H1 (cell line): ENCODE measurements at regions not wholly inside any gene's neighbourhood (a gene's known extent, or its start where the extent isn't known, plus 50 kb on each side); places are given as distances from the start of the nearest gene placed in this dataset.
"Not testable (repeated sequence)": the region's sequence is repeated elsewhere in the genome, so short reads cannot be mapped to it uniquely, and the experiment has no call there.

Source experiments
- EP300 ChIP-seq, 2 experiments: IDR thresholded peaks; 1 replicate in 1 of 2; 2 replicates in 1 of 2; pipeline ENCODE4 v1.6.1; 2011 to 2012; ENCODE audit warnings: low read depth in 2 of 2, low read length in 2 of 2, mild to moderate bottlenecking in 2 of 2, borderline replicate concordance in 1 of 2, inconsistent platforms in 1 of 2, moderate library complexity in 1 of 2
- EZH2 ChIP-seq: fragments of 200-600 bp; sonication (generic); IDR thresholded peaks from 2 replicates; pipeline ENCODE4 v1.7.1; 2012; ENCODE audit warnings: low read depth, mild to moderate bottlenecking, moderate library complexity, low read length, inconsistent platforms; ENCODE audit not compliant: severe bottlenecking
- GTF2F1 ChIP-seq: IDR thresholded peaks from 2 replicates; pipeline ENCODE4 v1.6.1; 2012; ENCODE audit warnings: low read depth, low read length, improper control_type of control experiment, borderline replicate concordance
- POLR2A ChIP-seq, 2 experiments: IDR thresholded peaks; 1 replicate in 1 of 2; 2 replicates in 1 of 2; pipeline ENCODE4 v1.6.1; 2011; ENCODE audit warnings: low read depth in 2 of 2, low read length in 2 of 2, mild to moderate bottlenecking in 2 of 2; ENCODE audit errors: control extremely low read depth in 1 of 2
- POLR2AphosphoS5 ChIP-seq: IDR thresholded peaks from 2 replicates; pipeline ENCODE4 v1.6.1; 2011; ENCODE audit warnings: low read depth, low read length
- RXRA ChIP-seq: IDR thresholded peaks from 2 replicates; pipeline ENCODE4 v1.6.1; 2011; ENCODE audit warnings: low read depth, mild to moderate bottlenecking, low read length, moderate library complexity; ENCODE audit not compliant: insufficient read depth
- SIN3A ChIP-seq, 2 experiments: IDR thresholded peaks in 1 of 2; conservative IDR thresholded peaks in 1 of 2; 2 replicates each; pipeline ENCODE4 v1.6.1; 2011 to 2012; ENCODE audit warnings: low read length in 2 of 2, improper control_type of control experiment in 1 of 2, low read depth in 1 of 2, mild to moderate bottlenecking in 1 of 2
- SP4 ChIP-seq: IDR thresholded peaks from 2 replicates; pipeline ENCODE4 v1.6.1; 2012; ENCODE audit warnings: low read length, inconsistent platforms
- ZNF274 ChIP-seq: IDR thresholded peaks from 2 replicates; pipeline ENCODE4 v1.7.0; 2012; ENCODE audit warnings: low read length, borderline replicate concordance; ENCODE audit errors: extremely low read depth

DNA sequence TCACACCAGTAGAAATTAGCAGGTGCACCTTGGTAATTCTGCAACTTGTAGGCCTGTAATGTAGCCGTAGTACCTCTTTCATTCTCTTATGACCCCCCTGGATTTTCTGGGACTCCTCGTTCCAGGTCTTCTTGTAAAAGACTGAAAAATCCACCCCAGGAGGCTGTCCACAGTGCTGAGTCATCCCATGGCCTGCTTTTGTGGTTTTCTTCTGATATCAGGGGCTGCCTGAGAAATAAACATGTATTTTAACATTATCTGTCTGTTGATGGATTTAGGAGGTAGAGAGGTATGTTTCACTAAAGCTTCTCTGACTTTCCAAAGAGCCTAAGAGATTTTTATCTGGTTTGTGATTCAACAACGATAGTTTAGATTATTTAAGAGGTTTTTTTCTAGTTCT is 171.9 kb downstream of the RBMY1A1 start:
- TF ChIP-seq EZH2; EP300 (IDR thresholded peaks at IDR 0.05; ENCODE audit: borderline replicate concordance in 1 of 2, low read depth in 2 of 2, low read length in 2 of 2); POLR2AphosphoS5; SP4; RXRA; POLR2A (IDR thresholded peaks at IDR 0.05; ENCODE audit: control extremely low read depth in 1 of 2, low read depth in 2 of 2, low read length in 2 of 2); ZNF274; GTF2F1; SIN3A (conservative IDR thresholded peaks at IDR 0.05 in 1 of 2, IDR thresholded peaks at IDR 0.05 in 1 of 2; ENCODE audit: low read depth in 1 of 2, low read length in 2 of 2): not testable (repeated sequence)
